ENCODE measurements at regions not wholly inside any gene's neighbourhood (a gene's known extent, or its start where the extent isn't known, plus 50 kb on each side); places are given as distances from the start of the nearest gene placed in this dataset.
"Not testable (repeated sequence)": the region's sequence is repeated elsewhere in the genome, so short reads cannot be mapped to it uniquely, and the experiment has no call there.

DNA sequence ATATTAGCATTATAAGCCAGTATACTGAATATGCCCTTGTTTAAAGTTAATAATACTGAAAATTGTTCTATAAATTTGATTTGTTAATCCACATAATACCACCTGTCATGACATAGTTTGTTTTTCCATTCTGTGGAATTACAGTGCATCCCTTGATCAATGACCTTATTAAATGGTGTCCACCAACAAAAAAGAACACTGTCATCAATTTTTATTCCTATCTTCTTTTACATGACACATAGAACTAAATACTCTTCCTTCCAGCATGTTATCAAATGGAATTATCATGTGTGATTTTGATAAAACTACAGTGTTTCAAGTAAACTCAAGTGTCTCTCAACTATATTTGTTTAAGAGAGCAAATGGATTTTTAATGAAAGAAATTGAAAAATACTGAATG is 221.8 kb upstream of the MBL2 start:
- DNase-seq = no peak

DNA sequence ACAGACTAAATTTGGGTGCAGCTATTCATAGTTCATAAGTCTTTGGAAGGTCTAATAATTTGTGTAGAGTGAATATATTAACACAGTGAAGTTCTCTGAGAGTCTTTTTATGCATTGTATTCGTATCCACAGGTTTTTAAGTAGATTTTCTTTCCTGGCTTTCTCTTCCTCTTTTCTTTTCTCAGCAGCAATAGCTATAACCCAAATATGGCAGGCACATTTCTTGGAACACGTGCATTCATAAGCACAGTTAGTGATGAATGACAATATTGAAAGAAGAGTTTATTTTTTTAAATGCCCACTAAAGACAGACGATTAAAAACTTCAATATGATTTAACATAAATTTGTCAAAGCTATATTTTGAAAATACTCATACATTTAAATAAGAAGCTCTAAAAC is 220.5 kb upstream of the MBL2 start:
- DNase-seq = no peak

DNA sequence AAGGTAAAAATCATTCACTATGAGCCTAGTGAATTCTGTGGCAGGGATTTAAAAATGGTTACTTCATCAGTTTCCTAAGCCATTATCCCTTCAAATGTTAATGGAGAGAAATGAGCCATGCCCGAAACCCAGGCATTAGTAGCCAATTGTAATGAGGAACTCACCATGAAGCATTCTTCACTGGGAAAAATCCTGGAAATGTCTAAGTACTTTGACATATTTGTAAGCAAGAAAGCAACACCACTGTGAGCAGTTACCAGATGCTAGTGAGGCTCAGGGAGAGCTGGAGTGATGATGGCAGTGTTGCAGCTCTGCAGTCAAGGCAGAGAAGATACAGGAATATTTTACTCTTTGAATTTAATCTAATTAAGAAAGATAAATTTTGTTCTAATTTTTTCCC is 220.0 kb upstream of the MBL2 start:
- DNase-seq = no peak

- DNase-seq = no peak
Observed at GRCh38 chr10:52988923-52989322, 216.3 kb upstream of the MBL2 start.

- DNase-seq = no peak
Observed at GRCh38 chr10:52986125-52986524, 213.5 kb upstream of the MBL2 start.

- DNase-seq = no peak
Observed at GRCh38 chr10:52984169-52984568, 211.6 kb upstream of the MBL2 start.

DNA sequence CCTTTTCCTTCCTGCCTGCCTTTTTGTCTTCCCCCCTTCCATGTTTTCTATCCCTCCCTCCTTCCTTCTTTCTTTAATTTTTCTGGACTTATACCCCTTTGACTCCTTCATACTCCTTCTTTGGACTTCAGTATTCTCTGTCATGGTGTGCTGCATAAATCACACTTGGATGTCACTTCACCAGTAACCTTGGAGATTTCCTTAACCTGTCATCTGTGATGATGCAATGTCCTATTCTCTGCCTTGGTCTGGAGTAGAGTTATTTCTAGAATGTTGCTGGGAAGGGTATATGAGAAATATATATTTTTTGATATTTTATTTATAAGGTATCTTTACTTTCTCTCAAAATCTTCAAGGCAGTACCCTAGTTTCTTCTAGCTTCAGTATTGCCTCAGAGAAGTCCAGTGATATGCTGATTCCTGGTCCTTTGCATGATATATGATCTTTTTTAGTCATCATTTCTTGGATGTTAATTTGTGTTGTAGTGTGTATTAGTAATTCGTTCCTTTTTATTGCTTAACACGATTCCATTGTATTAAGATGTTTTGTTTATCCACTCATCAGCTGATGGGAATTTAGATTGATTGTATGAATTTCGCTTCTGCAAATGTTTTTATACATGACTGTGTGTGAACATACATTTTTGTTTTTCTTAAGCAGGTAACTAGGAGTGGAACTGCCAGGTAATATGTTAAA is 206.9 kb upstream of the MBL2 start:
- DNase-seq = no peak

DNA sequence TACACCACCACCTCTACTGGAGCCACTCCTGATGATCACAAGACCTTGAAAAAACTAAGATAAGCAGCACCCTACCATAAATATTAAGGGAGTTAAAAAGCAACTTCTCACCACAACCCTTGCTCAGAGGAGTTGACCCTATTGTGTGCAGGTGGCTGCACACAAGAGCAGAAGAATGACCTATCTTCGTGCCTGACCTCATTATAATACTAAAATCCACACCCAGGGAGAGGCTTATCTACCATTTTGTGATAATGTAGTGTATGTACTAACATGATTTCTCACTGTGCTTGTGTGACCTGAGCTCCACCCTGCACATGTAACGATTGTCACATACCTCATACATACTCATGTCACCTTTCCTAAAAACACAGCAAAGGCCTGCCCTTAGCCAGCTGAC is 205.0 kb upstream of the MBL2 start:
- DNase-seq = no peak

GRCh38 chr10:52967806-52968795 is 195.5 kb upstream of the MBL2 start:
- DNase-seq = no peak

- no peak for DNase-seq
Observed at GRCh38 chr10:52966904-52967303, 194.3 kb upstream of the MBL2 start.

GRCh38 chr10:52965938-52966401 is 193.4 kb upstream of the MBL2 start:
- peak; percentile 2 for DNase-seq

DNA sequence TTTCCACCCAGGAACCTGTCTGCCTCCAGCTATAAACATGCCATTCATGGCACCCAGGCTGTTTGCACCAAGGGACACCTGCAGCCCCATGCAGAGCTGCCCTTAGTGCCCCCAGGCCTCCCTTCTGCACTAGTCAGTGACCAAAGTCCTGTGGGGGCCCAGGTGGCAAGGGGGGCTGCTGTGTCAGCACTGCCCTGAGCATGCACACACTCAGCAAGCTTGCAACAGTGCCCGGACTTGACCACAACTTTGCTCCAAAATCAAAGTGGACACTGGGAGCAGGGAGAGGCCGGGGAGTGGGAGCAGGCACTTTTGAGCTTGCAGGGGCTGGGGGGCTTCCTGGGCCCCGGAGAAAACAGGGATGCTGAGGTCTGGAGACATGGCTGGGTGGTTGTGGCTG is 192.9 kb upstream of the MBL2 start:
- no peak for DNase-seq

GRCh38 chr10:52961323-52961722 is 188.7 kb upstream of the MBL2 start:
- DNase-seq = no peak

DNA sequence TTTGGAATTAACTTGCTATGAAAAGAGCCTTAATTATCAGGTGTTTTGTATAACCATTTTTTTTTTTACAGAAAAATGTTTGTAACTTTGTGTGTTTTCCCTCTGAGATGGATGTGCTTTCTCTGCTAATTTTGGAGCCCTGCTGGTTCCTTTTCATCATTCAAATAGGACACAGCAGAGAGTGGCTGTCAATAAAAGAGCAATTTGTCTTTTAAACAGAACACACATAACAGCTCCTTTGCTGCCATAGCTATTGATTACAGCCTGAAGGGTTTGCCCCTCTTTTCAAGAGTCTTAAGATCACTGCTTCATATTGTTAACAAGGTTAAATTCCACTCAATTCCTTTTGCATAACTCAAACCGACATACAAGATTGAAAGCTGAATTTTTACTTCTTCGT is 187.2 kb upstream of the MBL2 start:
- DNase-seq = no peak

DNA sequence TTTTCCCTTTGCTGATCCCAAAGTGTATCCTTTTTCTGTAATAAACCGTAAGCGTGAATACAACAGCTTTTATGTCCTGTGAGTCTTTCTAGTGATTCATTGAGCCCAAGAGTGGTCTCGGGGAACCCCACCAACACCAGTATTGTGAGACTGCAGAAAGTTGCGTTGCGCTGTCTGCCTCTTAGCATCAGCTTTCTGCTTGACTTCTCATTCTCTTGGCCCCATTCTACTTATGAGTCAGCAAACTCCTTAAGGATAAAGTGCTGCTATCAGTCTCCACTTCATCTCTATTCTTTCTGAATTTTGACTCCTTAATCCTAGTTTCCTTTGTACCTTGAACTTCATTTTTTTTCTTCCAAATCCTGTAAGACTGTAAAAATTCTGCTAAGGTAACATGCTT is 184.3 kb upstream of the MBL2 start:
- no peak for DNase-seq

GRCh38 chr10:52956461-52956860 is 183.9 kb upstream of the MBL2 start:
- no peak for DNase-seq

DNA sequence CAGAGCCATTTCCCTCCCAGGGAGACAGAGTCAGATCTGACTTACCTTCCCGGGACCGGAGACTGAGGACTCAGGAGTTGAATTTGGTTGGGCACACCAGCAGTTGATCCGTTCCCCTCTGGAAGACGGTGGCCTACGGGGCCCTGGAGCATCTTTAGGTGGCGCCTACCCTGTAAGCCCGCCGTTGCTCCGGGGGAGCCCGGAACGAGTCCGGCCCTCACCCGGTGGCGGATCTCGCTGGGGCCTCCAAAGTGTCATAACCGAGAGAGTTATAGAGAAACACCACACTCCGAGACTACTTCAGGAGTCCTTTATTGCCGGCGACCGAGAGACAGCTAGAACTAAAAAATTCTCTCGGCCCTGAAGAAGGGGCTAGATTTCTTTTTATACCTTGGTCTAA is 182.8 kb upstream of the MBL2 start:
- no peak for DNase-seq

DNA sequence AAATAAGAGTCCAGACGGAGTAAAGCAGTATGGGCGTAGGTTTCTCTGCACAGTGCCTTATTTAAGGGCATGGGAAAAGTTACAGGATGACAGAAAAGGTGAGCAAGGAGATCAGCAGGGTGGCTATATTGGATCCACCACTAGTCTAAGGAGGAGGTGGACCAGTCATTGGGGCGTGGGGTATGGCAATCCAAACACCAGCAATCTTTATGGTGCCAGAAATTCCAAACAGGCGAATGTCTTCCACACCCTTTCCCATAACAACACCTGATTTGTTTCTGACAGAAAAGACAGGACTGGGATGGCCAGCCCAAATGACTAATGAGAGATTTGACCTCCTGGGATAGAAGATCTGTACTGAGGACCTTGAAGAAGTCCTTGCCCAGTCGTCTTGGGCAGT is 181.8 kb upstream of the MBL2 start:
- no peak for DNase-seq

DNA sequence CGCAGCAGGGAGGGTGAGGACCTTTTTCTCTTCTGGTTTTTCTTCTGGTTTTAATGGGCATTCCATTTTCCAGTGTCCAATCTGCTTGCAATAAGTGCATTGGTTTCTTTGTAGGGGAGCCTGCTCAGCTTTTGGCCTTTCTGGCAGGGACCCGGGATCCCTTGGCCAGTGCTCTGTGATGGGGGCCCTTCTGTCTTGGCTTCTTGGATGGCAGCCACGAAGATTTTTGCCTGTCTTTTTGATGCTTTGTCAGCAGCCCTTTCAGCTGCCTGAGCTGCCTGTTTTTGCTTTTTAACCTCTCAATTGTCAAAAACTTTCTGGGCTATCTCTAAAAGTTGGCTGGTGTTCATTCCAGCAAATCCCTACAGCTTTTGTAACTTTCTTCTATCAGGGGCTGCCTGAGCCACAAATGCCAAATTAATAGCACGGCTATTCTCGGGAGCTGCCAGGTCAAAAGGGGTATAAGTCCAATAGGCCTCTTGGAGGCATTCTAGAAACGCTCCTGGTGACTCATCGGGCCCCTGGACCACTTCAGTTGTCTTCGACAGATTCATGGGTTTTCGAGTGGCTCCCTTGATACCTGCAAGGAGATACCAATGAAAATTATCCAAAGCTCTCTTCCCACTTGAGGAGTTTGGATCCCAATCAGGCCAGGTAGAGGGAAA is 179.9 kb upstream of the MBL2 start:
- no peak for DNase-seq

GRCh38 chr10:52951824-52952223 is 179.2 kb upstream of the MBL2 start:
- peak; percentile 3 for DNase-seq

DNA sequence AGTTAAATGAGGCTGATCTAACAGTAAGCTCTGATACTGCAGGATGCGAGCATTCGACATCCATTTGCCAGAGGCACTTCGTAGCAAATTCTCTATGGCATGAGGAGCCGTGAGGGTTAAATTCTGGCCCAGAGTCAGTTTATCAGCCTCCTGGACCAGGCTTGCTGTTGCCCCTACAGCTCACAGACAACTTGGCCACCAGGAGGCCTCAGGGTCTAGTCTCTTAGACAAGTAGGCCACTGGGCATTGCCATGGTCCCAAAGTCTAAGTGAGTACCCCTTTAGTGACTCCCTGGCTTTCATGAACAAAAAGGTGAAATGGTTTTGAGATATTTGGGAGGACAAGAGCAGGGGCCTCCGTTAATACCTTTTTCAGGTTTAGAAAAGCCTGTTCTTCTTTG is 178.0 kb upstream of the MBL2 start:
- DNase-seq = no peak

DNA sequence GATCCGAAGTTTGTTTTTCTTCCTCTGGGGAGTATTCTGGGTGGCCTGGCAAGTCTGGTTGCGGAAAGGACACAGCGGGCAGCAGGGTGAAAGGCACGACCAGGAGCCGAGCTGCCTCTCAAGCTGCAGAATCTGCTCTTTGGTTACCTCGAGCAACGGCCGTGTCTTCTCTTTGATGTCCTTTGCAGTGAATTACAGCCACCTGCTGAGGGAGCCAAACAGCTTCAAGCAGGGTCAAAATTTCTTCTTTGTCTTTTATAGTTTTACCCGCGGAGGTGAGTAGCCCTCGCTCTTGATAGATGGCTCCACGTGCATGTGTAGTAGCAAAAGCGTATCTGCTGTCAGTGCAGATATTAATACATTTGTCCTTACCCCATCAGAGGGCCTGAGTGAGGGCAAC is 177.3 kb upstream of the MBL2 start:
- DNase-seq = no peak

GRCh38 chr10:52946486-52946885 is 173.9 kb upstream of the MBL2 start:
- DNase-seq = no peak

GRCh38 chr10:52945521-52945920 is 172.9 kb upstream of the MBL2 start:
- DNase-seq = not testable (repeated sequence)
